Stimulated activated naive CD4-positive, alpha-beta T cell (primary cell): ENCODE measurements at regions not wholly inside any gene's neighbourhood (a gene's known extent, or its start where the extent isn't known, plus 50 kb on each side); places are given as distances from the start of the nearest gene placed in this dataset.
"Not testable (repeated sequence)": the region's sequence is repeated elsewhere in the genome, so short reads cannot be mapped to it uniquely, and the experiment has no call there.

Source experiments
- DNase-seq, 6 experiments: peaks; one replicate each; lab custom pipeline; 2025; lab: John Stamatoyannopoulos, UW

- DNase-seq, result no peak
Observed at GRCh38 chr3:107942951-107943749, 147.7 kb downstream of the CD47 start.

GRCh38 chr3:107942244-107942643 lies 148.6 kb downstream of the CD47 start:
- DNase-seq, result no peak

GRCh38 chr3:107939691-107940442 lies 151.0 kb downstream of the CD47 start:
- DNase-seq, result no peak

GRCh38 chr3:107938143-107938542 lies 152.7 kb downstream of the CD47 start:
- peak in 2 of 6 experiments; percentile 1 to 15 for DNase-seq

- DNase-seq, result no peak
Observed at GRCh38 chr3:107934808-107935207, 156.0 kb downstream of the CD47 start.

GRCh38 chr3:107933450-107933849 lies 157.4 kb downstream of the CD47 start:
- no peak for DNase-seq

GRCh38 chr3:107931326-107931725 lies 159.5 kb downstream of the CD47 start:
- DNase-seq, result no peak

- no peak for DNase-seq
Observed at GRCh38 chr3:107929088-107929487, 161.7 kb downstream of the CD47 start.

- peak in 2 of 6 experiments; percentile 17 to 47 for DNase-seq
Observed at GRCh38 chr3:107928084-107928445, 162.8 kb downstream of the CD47 start.

- peak; percentile 17 to 63 (median 38) for DNase-seq
Observed at GRCh38 chr3:107927361-107928083, 163.3 kb downstream of the CD47 start.

GRCh38 chr3:107925851-107926250 lies 165.0 kb downstream of the CD47 start:
- DNase-seq, result no peak

GRCh38 chr3:107921038-107921437 lies 169.8 kb downstream of the CD47 start:
- DNase-seq, result no peak

- no peak for DNase-seq
Observed at GRCh38 chr3:107920538-107920937, 170.3 kb downstream of the CD47 start.

GRCh38 chr3:107919239-107919638 lies 171.6 kb downstream of the CD47 start:
- DNase-seq, result no peak

- DNase-seq, result no peak
Observed at GRCh38 chr3:107916171-107916570, 174.7 kb downstream of the CD47 start.

GRCh38 chr3:107915706-107916105 lies 175.1 kb downstream of the CD47 start:
- no peak for DNase-seq

GRCh38 chr3:107913701-107914100 lies 177.1 kb downstream of the CD47 start:
- DNase-seq, result no peak

GRCh38 chr3:107911337-107912000 lies 179.4 kb downstream of the CD47 start:
- DNase-seq, result no peak

- DNase-seq, result no peak
Observed at GRCh38 chr3:107910713-107911259, 180.0 kb downstream of the CD47 start.

GRCh38 chr3:107909583-107909982 lies 181.2 kb downstream of the CD47 start:
- DNase-seq, result not testable (repeated sequence)

GRCh38 chr3:107907996-107908395 lies 182.8 kb downstream of the CD47 start:
- DNase-seq, result no peak

GRCh38 chr3:107904536-107905066 lies 186.2 kb downstream of the CD47 start:
- no peak for DNase-seq
